Naive B cell (primary cell): ENCODE measurements at regions not wholly inside any gene's neighbourhood (a gene's known extent, or its start where the extent isn't known, plus 50 kb on each side); places are given as distances from the start of the nearest gene placed in this dataset.

Source experiments
- ATAC-seq, 2 donors: fragments of 150-1000 bp; cut with Tn5 transposase; 2 replicates each; pipeline ENCODE4 v1.10.0; 2021; ENCODE audit warnings: low read depth in 2 of 2, mild to moderate bottlenecking in 2 of 2, moderate library complexity in 2 of 2
- DNase-seq: peaks from one replicate; pipeline ENCODE4 v3.0.0; 2022
- H3K27ac Mint-ChIP-seq, 6 donors: one replicate each; pipeline ENCODE4 v1.8.0; 2020 to 2022; ENCODE audit warnings: mild to moderate bottlenecking in 6 of 6, mixed read lengths in 6 of 6, moderate library complexity in 5 of 6, inconsistent platforms in 2 of 6
- H3K27me3 Mint-ChIP-seq, 3 donors: one replicate each; pipeline ENCODE4 v1.8.0; 2021 to 2022; ENCODE audit warnings: mixed read lengths in 3 of 3, mild to moderate bottlenecking in 1 of 3
- H3K36me3 Mint-ChIP-seq, 2 donors: one replicate each; pipeline ENCODE4 v1.8.0; 2020 to 2022; ENCODE audit warnings: mixed read lengths in 2 of 2, inconsistent platforms in 1 of 2, mild to moderate bottlenecking in 1 of 2
- H3K4me1 Mint-ChIP-seq, 3 donors: one replicate each; pipeline ENCODE4 v1.8.0; 2020 to 2022; ENCODE audit warnings: mixed read lengths in 3 of 3, inconsistent platforms in 1 of 3, mild to moderate bottlenecking in 1 of 3, moderate library complexity in 1 of 3
- H3K4me3 Mint-ChIP-seq, 8 donors: one replicate each; pipeline ENCODE4 v1.8.0; 2020 to 2022; ENCODE audit warnings: mild to moderate bottlenecking in 8 of 8, mixed read lengths in 8 of 8, moderate library complexity in 8 of 8, inconsistent platforms in 2 of 8
- H3K9me3 Mint-ChIP-seq, 7 donors: one replicate each; pipeline ENCODE4 v1.8.0; 2020 to 2022; ENCODE audit warnings: mixed read lengths in 7 of 7, mild to moderate bottlenecking in 5 of 7, inconsistent platforms in 2 of 7, moderate library complexity in 1 of 7

- Mint-ChIP-seq H3K4me3 (no peak overlapping the region), H3K27ac (peak overlapping the region in 1 of 6 donors; percentile 74), H3K4me1 (no peaks in the 10 kb centered on the region), H3K36me3 (no peaks in the 10 kb centered on the region), H3K27me3 (no peaks in the 10 kb centered on the region), H3K9me3 (peaks cover 0 to 3% (median 0%) of the 10 kb centered on the region in 7 donors)
- no peak for ATAC-seq
- no peak for DNase-seq
These were observed 107.0 kb upstream of the PTPRM start for GRCh38 chr18:7459851-7460770.

GRCh38 chr18:7464245-7464966, 102.7 kb upstream of the PTPRM start:
- peaks cover 0 to 4% (median 0%) of the 10 kb centered on the region in 3 donors for H3K27me3 Mint-ChIP-seq
- H3K9me3 Mint-ChIP-seq: no peaks in the 10 kb centered on the region
- no peak for DNase-seq
- H3K4me3 Mint-ChIP-seq: no peak overlapping the region
- no peak for ATAC-seq
- H3K36me3 Mint-ChIP-seq: no peaks in the 10 kb centered on the region
- no peak overlapping the region for H3K27ac Mint-ChIP-seq
- H3K4me1 Mint-ChIP-seq: no peaks in the 10 kb centered on the region

GRCh38 chr18:7466190-7466589, 100.9 kb upstream of the PTPRM start:
- ATAC-seq: no peak
- no peak for DNase-seq

GRCh38 chr18:7467708-7468466, 99.2 kb upstream of the PTPRM start:
- Mint-ChIP-seq H3K4me3 (no peak overlapping the region), H3K4me1 (no peaks in the 10 kb centered on the region), H3K9me3 (peaks cover 0 to 1% (median 0%) of the 10 kb centered on the region in 7 donors), H3K27me3 (peaks cover 0 to 9% (median 7%) of the 10 kb centered on the region in 3 donors), H3K27ac (no peak overlapping the region), H3K36me3 (no peaks in the 10 kb centered on the region)
- ATAC-seq (no peak), DNase-seq (no peak)

More at GRCh38 chr18:7466190-7466589, 100.9 kb upstream of the PTPRM start:
- H3K27ac Mint-ChIP-seq: no peak overlapping the region
- no peaks in the 10 kb centered on the region for H3K36me3 Mint-ChIP-seq
- no peaks in the 10 kb centered on the region for H3K9me3 Mint-ChIP-seq
- peaks cover 0 to 9% (median 7%) of the 10 kb centered on the region in 3 donors for H3K27me3 Mint-ChIP-seq
- no peak overlapping the region for H3K4me3 Mint-ChIP-seq
- no peaks in the 10 kb centered on the region for H3K4me1 Mint-ChIP-seq

- Mint-ChIP-seq H3K27ac (no peak overlapping the region), H3K36me3 (no peaks in the 10 kb centered on the region), H3K4me3 (no peak overlapping the region)
These were observed 97.0 kb upstream of the PTPRM start for GRCh38 chr18:7470101-7470500.

GRCh38 chr18:7470503-7470902, 96.6 kb upstream of the PTPRM start:
- peaks cover 0 to 6% (median 0%) of the 10 kb centered on the region in 7 donors for H3K9me3 Mint-ChIP-seq
- H3K27me3 Mint-ChIP-seq: peaks cover 0 to 9% (median 7%) of the 10 kb centered on the region in 3 donors
- no peak overlapping the region for H3K4me3 Mint-ChIP-seq
- H3K4me1 Mint-ChIP-seq: no peaks in the 10 kb centered on the region
- DNase-seq: no peak
- H3K27ac Mint-ChIP-seq: no peak overlapping the region
- H3K36me3 Mint-ChIP-seq: no peaks in the 10 kb centered on the region
- no peak for ATAC-seq

More at GRCh38 chr18:7470101-7470500, 97.0 kb upstream of the PTPRM start:
- Mint-ChIP-seq H3K27me3 (peaks cover 0 to 9% (median 7%) of the 10 kb centered on the region in 3 donors), H3K9me3 (peaks cover 0 to 6% (median 0%) of the 10 kb centered on the region in 7 donors), H3K4me1 (no peaks in the 10 kb centered on the region)
- no peak for DNase-seq
- no peak for ATAC-seq

GRCh38 chr18:7476386-7476785, 90.7 kb upstream of the PTPRM start:
- ATAC-seq: no peak
- H3K36me3 Mint-ChIP-seq: no peaks in the 10 kb centered on the region
- H3K27me3 Mint-ChIP-seq: no peaks in the 10 kb centered on the region
- no peak overlapping the region for H3K27ac Mint-ChIP-seq
- no peak for DNase-seq
- H3K4me1 Mint-ChIP-seq: no peaks in the 10 kb centered on the region
- H3K9me3 Mint-ChIP-seq: peaks cover 0 to 9% (median 0%) of the 10 kb centered on the region in 7 donors
- no peak overlapping the region for H3K4me3 Mint-ChIP-seq

GRCh38 chr18:7479756-7480155, 87.4 kb upstream of the PTPRM start:
- H3K36me3 Mint-ChIP-seq: no peaks in the 10 kb centered on the region
- ATAC-seq (no peak), DNase-seq (no peak)
- H3K4me3 Mint-ChIP-seq: peak overlapping the region in 1 of 8 donors; percentile 1
- H3K4me1 Mint-ChIP-seq: no peaks in the 10 kb centered on the region
- no peaks in the 10 kb centered on the region for H3K27me3 Mint-ChIP-seq
- H3K27ac Mint-ChIP-seq: no peak overlapping the region
- H3K9me3 Mint-ChIP-seq: peaks cover 0 to 3% (median 0%) of the 10 kb centered on the region in 7 donors

GRCh38 chr18:7480879-7481278, 86.2 kb upstream of the PTPRM start:
- Mint-ChIP-seq H3K4me1 (no peaks in the 10 kb centered on the region), H3K27me3 (no peaks in the 10 kb centered on the region), H3K27ac (no peak overlapping the region), H3K9me3 (peaks cover 0 to 2% (median 0%) of the 10 kb centered on the region in 7 donors), H3K4me3 (no peak overlapping the region), H3K36me3 (no peaks in the 10 kb centered on the region)
- no peak for ATAC-seq
- no peak for DNase-seq

- ATAC-seq (no peak), DNase-seq (no peak)
- Mint-ChIP-seq H3K9me3 (peaks cover 0 to 2% (median 0%) of the 10 kb centered on the region in 7 donors), H3K27me3 (peaks cover 0 to 3% (median 0%) of the 10 kb centered on the region in 3 donors), H3K27ac (peak overlapping the region in 1 of 6 donors; percentile 79), H3K4me1 (no peaks in the 10 kb centered on the region), H3K36me3 (no peaks in the 10 kb centered on the region), H3K4me3 (no peak overlapping the region)
These were observed 84.8 kb upstream of the PTPRM start for GRCh38 chr18:7482342-7482741.

GRCh38 chr18:7485616-7486015, 81.5 kb upstream of the PTPRM start:
- Mint-ChIP-seq H3K27ac (no peak overlapping the region), H3K4me1 (no peaks in the 10 kb centered on the region), H3K27me3 (peaks cover 0 to 3% (median 0%) of the 10 kb centered on the region in 3 donors), H3K9me3 (peaks cover 0 to 11% (median 5%) of the 10 kb centered on the region in 7 donors), H3K4me3 (no peak overlapping the region), H3K36me3 (no peaks in the 10 kb centered on the region)
- ATAC-seq: no peak
- DNase-seq: no peak

- Mint-ChIP-seq H3K27ac (no peak overlapping the region), H3K27me3 (peaks cover 0 to 3% (median 0%) of the 10 kb centered on the region in 3 donors), H3K9me3 (peaks cover 0 to 15% (median 6%) of the 10 kb centered on the region in 7 donors), H3K36me3 (no peaks in the 10 kb centered on the region), H3K4me1 (no peaks in the 10 kb centered on the region), H3K4me3 (no peak overlapping the region)
- ATAC-seq (no peak), DNase-seq (no peak)
These were observed 78.5 kb upstream of the PTPRM start for GRCh38 chr18:7488571-7488970.

GRCh38 chr18:7490104-7490503, 77.0 kb upstream of the PTPRM start:
- no peak for ATAC-seq
- peaks cover 0 to 15% (median 6%) of the 10 kb centered on the region in 7 donors for H3K9me3 Mint-ChIP-seq
- DNase-seq: no peak
- no peak overlapping the region for H3K4me3 Mint-ChIP-seq
- no peaks in the 10 kb centered on the region for H3K36me3 Mint-ChIP-seq
- no peak overlapping the region for H3K27ac Mint-ChIP-seq
- peaks cover 0 to 3% (median 0%) of the 10 kb centered on the region in 3 donors for H3K27me3 Mint-ChIP-seq
- H3K4me1 Mint-ChIP-seq: no peaks in the 10 kb centered on the region
